HPDE6-E6E7 (cell line): ENCODE measurements at regions not wholly inside any gene's neighbourhood (a gene's known extent, or its start where the extent isn't known, plus 50 kb on each side); places are given as distances from the start of the nearest gene placed in this dataset.
"Not testable (repeated sequence)": the region's sequence is repeated elsewhere in the genome, so short reads cannot be mapped to it uniquely, and the experiment has no call there.

Source experiments
- DNase-seq: peaks from one replicate; pipeline ENCODE4 v3.0.0; 2011; ENCODE audit warnings: missing footprints; ENCODE audit errors: extremely low spot score

GRCh38 chr1:30361890-30362602, 361.3 kb downstream of the MATN1 start:
- not testable (repeated sequence) for DNase-seq

DNA sequence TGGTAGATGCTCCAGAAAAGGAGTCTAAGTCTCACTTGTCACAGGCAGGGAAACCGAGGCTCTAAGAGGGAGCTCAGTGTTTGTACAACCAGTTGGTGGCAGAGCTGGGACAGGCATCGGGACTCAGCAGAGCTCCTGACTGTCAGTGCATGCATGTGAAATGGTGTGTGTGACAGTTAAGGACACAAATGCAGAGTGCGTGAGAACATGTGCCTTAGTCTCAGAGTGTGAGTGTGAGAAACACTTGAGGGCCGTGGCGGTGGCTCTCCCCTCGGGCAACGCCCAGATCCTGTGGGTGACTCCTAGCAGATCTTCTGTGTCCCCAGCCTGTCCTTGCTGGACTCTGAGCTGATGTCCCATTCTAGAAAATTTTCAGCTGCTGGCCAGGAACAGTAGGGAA, 362.6 kb downstream of the MATN1 start:
- no peak for DNase-seq

GRCh38 chr1:30360281-30360680, 363.1 kb downstream of the MATN1 start:
- DNase-seq: no peak

DNA sequence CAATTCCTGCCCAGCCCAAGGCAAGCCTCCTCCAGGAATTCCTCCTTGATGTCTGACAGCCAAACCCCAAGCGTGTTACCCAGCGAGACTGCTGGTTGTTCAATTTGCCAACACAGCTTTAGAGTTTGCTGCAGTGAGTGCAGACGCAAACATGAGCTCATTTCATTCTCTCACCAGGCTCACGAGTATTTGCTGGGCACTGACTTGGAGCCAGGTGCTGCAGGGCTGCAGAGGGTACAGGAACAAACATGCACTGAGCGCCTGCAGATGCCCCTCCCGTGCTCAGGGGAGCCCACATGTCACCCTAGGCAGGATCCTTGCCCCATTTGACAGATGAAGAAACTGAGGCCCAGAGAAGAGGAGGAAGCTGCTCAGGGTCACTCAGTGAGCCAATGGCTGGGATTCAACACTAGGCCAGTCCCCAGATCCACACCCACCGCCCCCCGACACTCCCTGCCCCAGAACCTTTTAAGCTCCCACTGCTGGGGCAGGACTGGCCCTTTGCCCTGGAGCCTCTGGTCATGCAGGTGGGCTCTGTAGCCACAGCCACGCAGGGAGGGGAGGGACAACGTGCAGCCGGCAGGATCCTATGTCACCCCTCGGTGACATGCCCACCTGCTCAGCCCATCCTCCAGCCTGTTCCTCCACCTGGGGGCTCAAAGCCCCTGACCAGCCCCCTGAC, 363.7 kb downstream of the MATN1 start:
- DNase-seq: no peak

GRCh38 chr1:30358500-30358899, 364.9 kb downstream of the MATN1 start:
- no peak for DNase-seq

DNA sequence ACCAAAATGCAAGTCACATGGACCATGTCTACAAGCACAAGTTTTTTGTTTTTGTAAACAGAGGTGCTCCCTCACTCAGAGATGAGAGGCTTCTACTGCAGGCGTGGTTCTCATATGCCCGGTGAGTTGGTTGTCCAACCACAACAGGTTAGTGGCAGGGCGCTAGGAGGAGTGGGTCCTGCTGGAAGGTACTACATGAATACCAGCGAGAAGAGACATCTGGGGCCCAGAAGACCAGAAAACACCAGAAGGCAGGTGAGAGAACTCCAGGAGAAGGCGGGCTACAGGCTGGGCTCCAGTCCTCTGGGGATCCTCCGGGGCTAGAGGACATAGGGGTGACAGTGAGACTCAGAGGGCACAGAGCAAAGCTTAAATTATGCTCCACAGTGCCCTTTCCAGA, 366.5 kb downstream of the MATN1 start:
- no peak for DNase-seq

DNA sequence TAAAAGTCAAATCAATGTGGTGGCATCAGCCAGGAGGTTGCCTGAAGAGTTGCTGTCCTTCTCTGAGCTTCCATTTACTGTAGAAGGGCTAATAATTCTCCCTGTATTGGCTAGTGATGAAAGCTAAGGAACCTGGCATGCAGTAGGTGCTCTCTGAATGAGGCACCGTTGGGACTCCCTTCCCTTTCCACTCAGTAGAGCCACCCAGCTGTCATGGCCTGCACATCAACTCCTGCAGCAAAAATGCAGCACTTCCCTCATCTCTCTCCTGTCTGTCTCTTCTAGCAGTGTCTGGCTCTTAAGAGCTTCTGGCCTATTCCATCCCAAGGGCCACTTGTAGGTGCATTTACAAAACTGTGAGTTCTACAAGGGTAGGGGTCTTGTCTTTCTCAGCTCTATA, 369.0 kb downstream of the MATN1 start:
- DNase-seq: no peak

GRCh38 chr1:30353637-30354036, 369.7 kb downstream of the MATN1 start:
- DNase-seq: no peak

- no peak for DNase-seq
These were observed 375.2 kb downstream of the MATN1 start for GRCh38 chr1:30348147-30348546.

DNA sequence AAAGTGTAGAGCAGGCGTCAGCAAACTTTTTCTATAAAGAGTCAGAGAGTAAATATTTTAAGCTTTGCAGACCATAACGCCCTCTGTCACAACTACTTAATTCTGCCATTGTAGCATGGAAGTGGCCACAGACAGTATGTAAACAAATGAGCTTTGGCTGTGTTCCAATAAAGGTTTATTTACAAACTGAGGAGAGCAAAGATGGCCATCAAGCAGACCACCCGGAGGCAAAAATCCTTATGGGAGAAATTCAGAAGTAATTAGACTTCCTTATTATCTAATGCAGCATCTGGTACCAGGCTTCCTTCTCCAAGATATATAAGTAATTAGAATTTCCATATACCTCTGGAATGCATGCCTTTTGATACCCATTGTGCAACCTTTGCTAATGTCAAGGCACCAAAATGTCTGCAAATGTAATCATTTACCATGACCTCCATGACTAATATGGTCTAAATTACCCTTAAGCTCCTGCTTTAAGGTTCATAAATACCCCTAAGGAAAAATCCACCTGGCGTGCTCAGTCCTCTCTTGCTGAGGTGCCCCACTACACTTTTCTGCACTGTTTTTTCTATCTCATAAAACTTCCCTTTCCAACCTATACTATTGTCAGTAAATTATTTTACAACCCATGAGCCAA, 377.8 kb downstream of the MATN1 start:
- no peak for DNase-seq

DNA sequence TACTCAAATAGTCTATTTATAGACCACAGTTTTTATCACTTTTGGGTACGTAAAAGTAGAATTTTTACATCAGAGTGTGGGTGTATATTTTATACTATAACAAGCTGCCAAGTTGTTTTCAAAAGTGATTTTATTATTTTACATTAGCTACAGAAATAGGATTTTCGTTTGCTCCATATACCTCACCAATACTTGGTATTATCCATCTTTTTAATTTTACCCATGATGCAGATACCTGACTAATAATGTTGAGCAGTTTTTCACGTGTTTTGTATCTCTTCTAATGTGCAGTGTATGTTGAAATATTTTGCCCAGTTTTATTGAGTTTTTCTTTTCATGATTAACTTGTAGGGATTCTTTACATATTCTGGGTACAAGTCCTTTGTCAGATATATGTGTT, 379.8 kb downstream of the MATN1 start:
- DNase-seq: no peak

DNA sequence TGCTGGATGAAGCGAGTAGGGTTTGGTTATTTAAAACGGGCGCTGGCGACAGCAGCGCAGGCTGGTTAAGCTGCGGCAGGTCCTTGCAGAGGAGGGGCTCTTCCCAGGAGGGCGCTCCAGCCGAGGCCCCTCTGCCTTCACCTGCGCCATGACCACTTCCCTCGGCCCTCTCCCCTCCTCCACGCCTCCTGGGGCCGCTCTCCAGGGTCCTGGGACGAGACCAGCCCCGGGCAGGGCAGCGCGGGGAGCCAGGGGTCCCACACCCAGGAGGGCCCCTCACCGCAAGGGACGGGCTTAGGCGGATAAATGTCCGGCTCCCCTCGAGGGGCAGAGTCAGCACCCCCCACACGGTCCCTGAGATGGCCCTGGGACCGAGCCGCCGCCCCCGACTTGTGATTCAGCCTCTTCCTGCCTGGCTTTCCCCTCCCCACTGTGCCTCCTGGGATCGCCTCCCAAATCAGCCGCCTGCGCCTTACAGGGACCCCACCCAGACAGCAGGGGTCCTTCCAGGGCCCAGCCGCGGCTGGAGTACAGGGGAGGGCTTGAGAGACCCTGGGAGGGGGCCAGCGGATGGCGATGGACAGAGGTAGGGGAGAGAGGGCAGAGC, 380.7 kb downstream of the MATN1 start:
- DNase-seq: no peak

GRCh38 chr1:30340934-30341333, 382.5 kb downstream of the MATN1 start:
- DNase-seq: no peak

- DNase-seq: no peak
These were observed 383.5 kb downstream of the MATN1 start for GRCh38 chr1:30339866-30340265.

DNA sequence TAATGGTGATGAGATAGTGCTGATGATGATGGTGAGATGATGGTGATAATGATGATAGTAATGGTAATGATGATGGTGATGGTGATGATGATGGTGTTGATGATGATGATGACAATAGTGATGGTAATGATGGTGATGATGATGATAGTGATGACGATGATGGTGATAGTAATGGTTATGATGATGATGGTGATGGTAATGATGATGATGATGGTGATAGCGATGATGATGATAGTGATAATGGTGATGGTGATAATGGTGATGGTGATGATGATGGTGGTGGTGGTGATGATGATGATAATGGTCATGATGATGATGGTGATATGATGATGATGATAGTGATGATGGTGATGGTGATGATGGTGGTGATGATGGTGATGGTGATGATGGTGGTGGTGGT, 384.6 kb downstream of the MATN1 start:
- DNase-seq: no peak

DNA sequence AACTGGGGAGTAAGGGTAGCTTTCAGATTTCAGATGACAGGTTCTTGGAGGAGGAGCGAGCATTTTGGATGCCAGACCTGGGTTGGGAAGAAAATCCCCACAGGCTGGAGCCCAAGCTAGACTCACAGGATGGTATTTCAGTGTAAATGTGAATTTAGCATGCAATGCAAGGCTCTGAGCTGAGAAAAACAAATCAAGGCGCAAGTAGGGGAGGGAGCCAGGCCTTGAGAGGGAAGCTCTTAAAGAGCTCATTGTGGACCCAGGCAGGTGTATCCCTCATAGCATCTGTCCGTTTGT, 386.1 kb downstream of the MATN1 start:
- no peak for DNase-seq

- no peak for DNase-seq
These were observed 386.6 kb downstream of the MATN1 start for GRCh38 chr1:30336550-30337323.

GRCh38 chr1:30335997-30336390, 387.4 kb downstream of the MATN1 start:
- no peak for DNase-seq

DNA sequence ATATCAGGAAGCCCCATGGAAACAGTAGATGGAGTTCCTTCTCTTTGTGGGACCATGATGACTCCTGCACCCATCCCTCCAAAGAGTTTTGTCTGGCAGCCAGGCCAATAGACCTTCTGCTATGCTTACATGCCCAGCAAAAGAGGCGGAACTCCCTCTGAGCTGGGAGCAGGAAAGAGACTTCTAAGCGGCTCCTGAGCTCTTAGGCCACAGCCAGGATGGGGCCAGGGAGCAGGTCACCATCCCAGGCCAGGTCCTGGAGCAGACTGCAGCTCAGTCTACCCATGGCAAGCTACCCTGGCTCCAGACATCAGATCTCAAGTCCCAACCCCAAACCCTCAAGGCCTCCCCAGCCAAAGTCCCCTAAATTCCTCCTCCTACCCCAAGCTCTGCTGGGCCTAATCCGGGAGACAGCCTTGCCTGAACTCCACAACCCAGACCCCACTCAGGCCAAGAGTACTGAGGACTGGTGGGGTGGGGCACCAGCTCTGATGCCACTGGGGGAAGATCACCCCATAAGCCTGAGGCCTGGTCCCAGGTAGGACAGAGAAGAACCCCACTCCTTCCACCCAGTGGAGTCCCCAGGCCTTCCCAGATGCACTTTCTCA, 387.9 kb downstream of the MATN1 start:
- no peak for DNase-seq

DNA sequence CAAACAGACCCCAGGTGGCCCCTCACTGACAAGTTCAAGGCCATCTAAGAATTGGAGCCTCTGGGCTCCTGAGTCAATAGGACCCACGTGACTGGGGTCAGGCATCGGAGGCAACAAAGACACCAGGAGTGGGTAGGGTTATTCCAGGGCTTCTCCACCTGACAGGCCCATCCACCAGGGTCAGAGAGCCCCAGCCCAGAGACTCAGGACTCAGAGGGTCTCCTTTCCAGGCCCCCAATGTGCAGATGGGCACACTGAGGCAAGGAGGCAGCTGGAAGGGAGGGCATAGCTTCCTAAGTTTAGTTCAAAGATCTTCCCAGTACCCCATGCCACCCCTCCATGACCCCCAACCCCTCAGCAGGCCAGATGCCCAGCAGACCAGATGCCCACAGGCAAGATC, 388.6 kb downstream of the MATN1 start:
- no peak for DNase-seq
